GM12878 (cell line): ENCODE measurements at regions not wholly inside any gene's neighbourhood (a gene's known extent, or its start where the extent isn't known, plus 50 kb on each side); places are given as distances from the start of the nearest gene placed in this dataset.

Experiments
- CBFB ChIP-seq: IDR thresholded peaks from 2 replicates; pipeline ENCODE4 v1.6.1; 2016; ENCODE audit warnings: antibody characterized with exemption, low read depth
- IKZF2 ChIP-seq, 2 experiments: fragments of 450-650 bp; IDR thresholded peaks; 2 replicates each; pipeline ENCODE4 v1.6.1; 2017; ENCODE audit warnings: mild to moderate bottlenecking in 2 of 2, moderate library complexity in 2 of 2
- KAT2A ChIP-seq: conservative IDR thresholded peaks from 2 replicates; pipeline ENCODE4 v1.6.1; 2011; ENCODE audit warnings: low read depth, low read length; ENCODE audit not compliant: control insufficient read depth
- MTA3 ChIP-seq: IDR thresholded peaks from 2 replicates; pipeline ENCODE4 v1.6.1; 2012; ENCODE audit warnings: low read length, inconsistent platforms, borderline replicate concordance
- POLR2AphosphoS2 ChIP-seq: IDR thresholded peaks from 2 replicates; pipeline ENCODE4 v1.6.1; 2011; ENCODE audit warnings: low read depth, mild to moderate bottlenecking, low read length, improper control_type of control experiment, moderate library complexity
- ZNF207 ChIP-seq: fragments of 450-650 bp; IDR thresholded peaks from 2 replicates; pipeline ENCODE4 v1.6.1; 2014; ENCODE audit warnings: antibody characterized with exemption, mild to moderate bottlenecking, borderline replicate concordance
- TF ChIP-seq, protein P1 (sequence below): fragments of 450-650 bp; formaldehyde crosslinking; IDR thresholded peaks from 2 replicates; pipeline ENCODE4 v1.5.0; 2022; ENCODE audit warnings: mild to moderate bottlenecking, missing genetic modification characterization
- TF ChIP-seq, protein P2 (sequence below): fragments of 450-650 bp; IDR thresholded peaks from 2 replicates; pipeline ENCODE4 v1.6.1; 2017; ENCODE audit warnings: mild to moderate bottlenecking, low read depth, inconsistent platforms; ENCODE audit not compliant: poor library complexity, severe bottlenecking
- TF ChIP-seq, protein P3 (sequence below): fragments of 150-350 bp; IDR thresholded peaks from 2 replicates; pipeline ENCODE4 v1.6.1; 2016; ENCODE audit warnings: low read depth, low read length

DNA sequence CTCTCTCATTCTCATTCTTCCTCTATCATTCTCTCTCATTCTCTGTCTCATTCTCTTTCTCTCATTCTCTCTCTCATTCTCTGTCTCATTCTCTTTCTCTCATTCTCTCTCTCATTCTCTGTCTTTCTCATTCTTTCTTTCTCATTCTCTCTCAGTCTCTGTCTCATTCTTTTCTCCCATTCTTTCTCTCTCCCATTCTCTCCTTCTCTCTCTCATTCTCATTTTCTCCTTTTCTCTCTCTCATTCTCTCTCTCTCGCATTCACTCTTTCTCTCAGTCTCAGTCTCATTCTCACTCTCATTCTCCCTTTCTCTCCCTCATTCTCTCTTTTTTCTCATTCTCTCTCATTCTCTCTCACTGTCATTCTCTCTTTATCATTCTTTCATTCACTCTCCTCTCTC lies 152.0 kb upstream of the UQCRFS1 start (continued):
- TF ChIP-seq, protein P1, sequence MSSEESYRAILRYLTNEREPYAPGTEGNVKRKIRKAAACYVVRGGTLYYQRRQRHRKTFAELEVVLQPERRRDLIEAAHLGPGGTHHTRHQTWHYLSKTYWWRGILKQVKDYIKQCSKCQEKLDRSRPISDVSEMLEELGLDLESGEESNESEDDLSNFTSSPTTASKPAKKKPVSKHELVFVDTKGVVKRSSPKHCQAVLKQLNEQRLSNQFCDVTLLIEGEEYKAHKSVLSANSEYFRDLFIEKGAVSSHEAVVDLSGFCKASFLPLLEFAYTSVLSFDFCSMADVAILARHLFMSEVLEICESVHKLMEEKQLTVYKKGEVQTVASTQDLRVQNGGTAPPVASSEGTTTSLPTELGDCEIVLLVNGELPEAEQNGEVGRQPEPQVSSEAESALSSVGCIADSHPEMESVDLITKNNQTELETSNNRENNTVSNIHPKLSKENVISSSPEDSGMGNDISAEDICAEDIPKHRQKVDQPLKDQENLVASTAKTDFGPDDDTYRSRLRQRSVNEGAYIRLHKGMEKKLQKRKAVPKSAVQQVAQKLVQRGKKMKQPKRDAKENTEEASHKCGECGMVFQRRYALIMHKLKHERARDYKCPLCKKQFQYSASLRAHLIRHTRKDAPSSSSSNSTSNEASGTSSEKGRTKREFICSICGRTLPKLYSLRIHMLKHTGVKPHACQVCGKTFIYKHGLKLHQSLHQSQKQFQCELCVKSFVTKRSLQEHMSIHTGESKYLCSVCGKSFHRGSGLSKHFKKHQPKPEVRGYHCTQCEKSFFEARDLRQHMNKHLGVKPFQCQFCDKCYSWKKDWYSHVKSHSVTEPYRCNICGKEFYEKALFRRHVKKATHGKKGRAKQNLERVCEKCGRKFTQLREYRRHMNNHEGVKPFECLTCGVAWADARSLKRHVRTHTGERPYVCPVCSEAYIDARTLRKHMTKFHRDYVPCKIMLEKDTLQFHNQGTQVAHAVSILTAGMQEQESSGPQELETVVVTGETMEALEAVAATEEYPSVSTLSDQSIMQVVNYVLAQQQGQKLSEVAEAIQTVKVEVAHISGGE (CRISPR knock-in tag) = no peak
- TF ChIP-seq ZNF207 (no peak), KAT2A (no peak), IKZF2 (IDR thresholded peaks at IDR 0.05) (no peak), POLR2AphosphoS2 (no peak), MTA3 (no peak), CBFB (no peak)
- TF ChIP-seq, protein P2, sequence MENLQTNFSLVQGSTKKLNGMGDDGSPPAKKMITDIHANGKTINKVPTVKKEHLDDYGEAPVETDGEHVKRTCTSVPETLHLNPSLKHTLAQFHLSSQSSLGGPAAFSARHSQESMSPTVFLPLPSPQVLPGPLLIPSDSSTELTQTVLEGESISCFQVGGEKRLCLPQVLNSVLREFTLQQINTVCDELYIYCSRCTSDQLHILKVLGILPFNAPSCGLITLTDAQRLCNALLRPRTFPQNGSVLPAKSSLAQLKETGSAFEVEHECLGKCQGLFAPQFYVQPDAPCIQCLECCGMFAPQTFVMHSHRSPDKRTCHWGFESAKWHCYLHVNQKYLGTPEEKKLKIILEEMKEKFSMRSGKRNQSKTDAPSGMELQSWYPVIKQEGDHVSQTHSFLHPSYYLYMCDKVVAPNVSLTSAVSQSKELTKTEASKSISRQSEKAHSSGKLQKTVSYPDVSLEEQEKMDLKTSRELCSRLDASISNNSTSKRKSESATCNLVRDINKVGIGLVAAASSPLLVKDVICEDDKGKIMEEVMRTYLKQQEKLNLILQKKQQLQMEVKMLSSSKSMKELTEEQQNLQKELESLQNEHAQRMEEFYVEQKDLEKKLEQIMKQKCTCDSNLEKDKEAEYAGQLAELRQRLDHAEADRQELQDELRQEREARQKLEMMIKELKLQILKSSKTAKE = no peak
- TF ChIP-seq, protein P3, sequence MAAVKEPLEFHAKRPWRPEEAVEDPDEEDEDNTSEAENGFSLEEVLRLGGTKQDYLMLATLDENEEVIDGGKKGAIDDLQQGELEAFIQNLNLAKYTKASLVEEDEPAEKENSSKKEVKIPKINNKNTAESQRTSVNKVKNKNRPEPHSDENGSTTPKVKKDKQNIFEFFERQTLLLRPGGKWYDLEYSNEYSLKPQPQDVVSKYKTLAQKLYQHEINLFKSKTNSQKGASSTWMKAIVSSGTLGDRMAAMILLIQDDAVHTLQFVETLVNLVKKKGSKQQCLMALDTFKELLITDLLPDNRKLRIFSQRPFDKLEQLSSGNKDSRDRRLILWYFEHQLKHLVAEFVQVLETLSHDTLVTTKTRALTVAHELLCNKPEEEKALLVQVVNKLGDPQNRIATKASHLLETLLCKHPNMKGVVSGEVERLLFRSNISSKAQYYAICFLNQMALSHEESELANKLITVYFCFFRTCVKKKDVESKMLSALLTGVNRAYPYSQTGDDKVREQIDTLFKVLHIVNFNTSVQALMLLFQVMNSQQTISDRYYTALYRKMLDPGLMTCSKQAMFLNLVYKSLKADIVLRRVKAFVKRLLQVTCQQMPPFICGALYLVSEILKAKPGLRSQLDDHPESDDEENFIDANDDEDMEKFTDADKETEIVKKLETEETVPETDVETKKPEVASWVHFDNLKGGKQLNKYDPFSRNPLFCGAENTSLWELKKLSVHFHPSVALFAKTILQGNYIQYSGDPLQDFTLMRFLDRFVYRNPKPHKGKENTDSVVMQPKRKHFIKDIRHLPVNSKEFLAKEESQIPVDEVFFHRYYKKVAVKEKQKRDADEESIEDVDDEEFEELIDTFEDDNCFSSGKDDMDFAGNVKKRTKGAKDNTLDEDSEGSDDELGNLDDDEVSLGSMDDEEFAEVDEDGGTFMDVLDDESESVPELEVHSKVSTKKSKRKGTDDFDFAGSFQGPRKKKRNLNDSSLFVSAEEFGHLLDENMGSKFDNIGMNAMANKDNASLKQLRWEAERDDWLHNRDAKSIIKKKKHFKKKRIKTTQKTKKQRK = no peak
- TF ChIP-seq, all 136 proteins: peak for 0
